HCT116 (cell line): ENCODE measurements at regions not wholly inside any gene's neighbourhood (a gene's known extent, or its start where the extent isn't known, plus 50 kb on each side); places are given as distances from the start of the nearest gene placed in this dataset.

Source experiments
- SIN3A ChIP-seq: IDR thresholded peaks from 2 replicates; pipeline ENCODE4 v1.6.1; 2012; ENCODE audit warnings: low read depth
- ZFX ChIP-seq: fragments of 450-650 bp; IDR thresholded peaks from 2 replicates; pipeline ENCODE4 v1.6.1; 2017
- TF ChIP-seq, protein P1 (sequence below): IDR thresholded peaks from 2 replicates; pipeline ENCODE4 v1.6.1; 2012
- TF ChIP-seq, protein P2 (sequence below), 3 experiments: fragments of 200-600 bp in 1 of 3; sonication (generic) in 1 of 3; IDR thresholded peaks in 2 of 3; conservative IDR thresholded peaks in 1 of 3; 2 replicates each; pipeline ENCODE4 v1.5.1; 2012 to 2017; ENCODE audit warnings: low read depth in 2 of 3, low read length in 2 of 3, antibody characterized with exemption in 1 of 3, borderline replicate concordance in 1 of 3, control low read depth in 1 of 3, mild to moderate bottlenecking in 1 of 3, mixed read lengths in 1 of 3, mixed run types in 1 of 3, moderate library complexity in 1 of 3; ENCODE audit not compliant: insufficient read depth in 1 of 3

DNA sequence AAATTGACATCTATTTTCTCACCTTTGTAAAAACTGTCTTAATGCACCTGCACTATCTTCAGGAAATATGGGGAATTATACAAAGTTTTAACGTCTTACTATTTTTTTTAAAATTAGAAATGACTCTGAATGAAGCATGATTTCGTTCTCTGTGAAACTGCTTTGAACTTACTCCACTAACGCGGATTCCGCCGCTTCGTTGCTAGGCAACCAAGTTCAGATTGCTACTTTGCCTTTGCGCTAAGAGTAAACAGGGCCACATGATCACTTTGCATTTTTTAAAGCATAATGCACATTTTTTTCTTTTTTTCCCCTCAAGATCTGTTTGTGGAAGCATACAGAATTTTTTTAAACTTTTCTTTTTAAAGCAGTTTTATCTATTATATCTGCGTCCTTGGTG, 690.5 kb downstream of the BRINP3 start:
- no peak for TF ChIP-seq ZFX
- TF ChIP-seq, protein P1, sequence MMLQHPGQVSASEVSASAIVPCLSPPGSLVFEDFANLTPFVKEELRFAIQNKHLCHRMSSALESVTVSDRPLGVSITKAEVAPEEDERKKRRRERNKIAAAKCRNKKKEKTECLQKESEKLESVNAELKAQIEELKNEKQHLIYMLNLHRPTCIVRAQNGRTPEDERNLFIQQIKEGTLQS: no peak
- TF ChIP-seq, protein P2, sequence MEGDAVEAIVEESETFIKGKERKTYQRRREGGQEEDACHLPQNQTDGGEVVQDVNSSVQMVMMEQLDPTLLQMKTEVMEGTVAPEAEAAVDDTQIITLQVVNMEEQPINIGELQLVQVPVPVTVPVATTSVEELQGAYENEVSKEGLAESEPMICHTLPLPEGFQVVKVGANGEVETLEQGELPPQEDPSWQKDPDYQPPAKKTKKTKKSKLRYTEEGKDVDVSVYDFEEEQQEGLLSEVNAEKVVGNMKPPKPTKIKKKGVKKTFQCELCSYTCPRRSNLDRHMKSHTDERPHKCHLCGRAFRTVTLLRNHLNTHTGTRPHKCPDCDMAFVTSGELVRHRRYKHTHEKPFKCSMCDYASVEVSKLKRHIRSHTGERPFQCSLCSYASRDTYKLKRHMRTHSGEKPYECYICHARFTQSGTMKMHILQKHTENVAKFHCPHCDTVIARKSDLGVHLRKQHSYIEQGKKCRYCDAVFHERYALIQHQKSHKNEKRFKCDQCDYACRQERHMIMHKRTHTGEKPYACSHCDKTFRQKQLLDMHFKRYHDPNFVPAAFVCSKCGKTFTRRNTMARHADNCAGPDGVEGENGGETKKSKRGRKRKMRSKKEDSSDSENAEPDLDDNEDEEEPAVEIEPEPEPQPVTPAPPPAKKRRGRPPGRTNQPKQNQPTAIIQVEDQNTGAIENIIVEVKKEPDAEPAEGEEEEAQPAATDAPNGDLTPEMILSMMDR (IDR thresholded peaks at IDR 0.05 in 2 of 3, conservative IDR thresholded peaks at IDR 0.05 in 1 of 3; ENCODE audit: borderline replicate concordance in 1 of 3, insufficient read depth in 1 of 3, low read depth in 2 of 3, low read length in 2 of 3): no peak
- no peak for TF ChIP-seq SIN3A
